ENCODE measurements at regions not wholly inside any gene's neighbourhood (a gene's known extent, or its start where the extent isn't known, plus 50 kb on each side); places are given as distances from the start of the nearest gene placed in this dataset.

DNA sequence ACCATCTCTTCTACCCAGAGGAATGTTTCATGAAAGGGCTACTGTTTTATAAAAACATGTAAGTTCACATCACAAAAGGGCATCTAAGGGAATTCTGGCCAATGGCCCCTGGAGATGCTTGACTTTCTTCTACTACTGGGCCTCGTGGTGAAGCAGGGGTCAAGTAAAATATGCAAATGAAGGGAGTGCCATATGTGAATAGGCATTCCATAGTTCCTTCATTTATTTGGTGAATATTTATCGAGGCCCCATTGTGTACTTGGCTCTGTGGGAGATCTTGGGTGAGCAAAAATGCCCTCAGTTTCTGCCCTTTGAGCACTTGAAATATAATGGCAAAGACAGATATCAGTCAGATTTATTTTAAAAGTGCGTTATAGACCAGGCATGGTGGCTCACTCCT, 101.3 kb upstream of the CACNA2D3 start:
- DNase-seq (no peak), ATAC-seq (no peak)
- TF ChIP-seq CTCF (IDR thresholded peaks at IDR 0.05), result no peak
- no peaks in the 10 kb centered on the region for H3K4me1 ChIP-seq (ENCODE audit: low read depth)
- peaks cover 6% of the 10 kb centered on the region for H3K9me3 ChIP-seq
- intact Hi-C loops (cut with DNase I, micrococcal nuclease), result no loop called here
- H3K36me3 ChIP-seq (ENCODE audit: low read depth), result no peaks in the 10 kb centered on the region
- no peak overlapping the region for H3K4me3 ChIP-seq

- peaks cover 6% of the 10 kb centered on the region for H3K9me3 ChIP-seq
- no peaks in the 10 kb centered on the region for H3K4me1 ChIP-seq (ENCODE audit: low read depth)
- DNase-seq (no peak), ATAC-seq (no peak)
- intact Hi-C loops (cut with DNase I, micrococcal nuclease), result no loop called here
- no peak overlapping the region for H3K4me3 ChIP-seq
- no peak for TF ChIP-seq CTCF (IDR thresholded peaks at IDR 0.05)
- no peaks in the 10 kb centered on the region for H3K36me3 ChIP-seq (ENCODE audit: low read depth)
Measured at GRCh38 chr3:54020436-54020835, 101.9 kb upstream of the CACNA2D3 start.

- Histone ChIP-seq H3K4me1 (ENCODE audit: low read depth) (no peaks in the 10 kb centered on the region), H3K9me3 (peaks cover 6% of the 10 kb centered on the region), H3K36me3 (ENCODE audit: low read depth) (no peaks in the 10 kb centered on the region), H3K4me3 (no peak overlapping the region)
- no peak for TF ChIP-seq CTCF (IDR thresholded peaks at IDR 0.05)
- ATAC-seq (no peak), DNase-seq (no peak)
- intact Hi-C loops (cut with DNase I, micrococcal nuclease), result no loop called here
Measured at GRCh38 chr3:54014067-54014466, 108.3 kb upstream of the CACNA2D3 start.

DNA sequence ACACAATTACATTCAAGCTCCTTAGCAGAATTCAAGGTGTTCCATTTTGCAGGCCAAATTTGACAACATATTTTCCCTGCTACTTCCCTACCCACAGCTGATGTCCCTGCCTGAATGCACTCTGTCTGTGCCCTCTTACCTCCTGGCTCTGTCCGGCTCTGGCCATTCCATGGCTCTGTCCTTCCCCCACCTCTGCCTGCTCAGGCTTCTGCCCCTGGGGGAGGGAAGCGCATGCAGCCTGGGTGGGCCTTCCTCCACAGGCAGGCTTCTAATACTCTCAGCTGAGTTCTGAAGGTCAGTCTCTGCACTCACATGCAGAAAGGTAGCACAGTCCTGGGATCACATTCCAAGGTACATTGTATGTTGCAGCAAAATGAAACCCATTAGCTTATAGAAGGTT, 113.6 kb upstream of the CACNA2D3 start:
- no peak for ATAC-seq
- TF ChIP-seq CTCF (IDR thresholded peaks at IDR 0.05), result no peak
- H3K4me1 ChIP-seq (ENCODE audit: low read depth), result no peaks in the 10 kb centered on the region
- H3K9me3 ChIP-seq, result no peaks in the 10 kb centered on the region
- DNase-seq, result no peak
- no peaks in the 10 kb centered on the region for H3K36me3 ChIP-seq (ENCODE audit: low read depth)
- H3K4me3 ChIP-seq, result no peak overlapping the region
- intact Hi-C loops (cut with DNase I, micrococcal nuclease), result no loop called here

DNA sequence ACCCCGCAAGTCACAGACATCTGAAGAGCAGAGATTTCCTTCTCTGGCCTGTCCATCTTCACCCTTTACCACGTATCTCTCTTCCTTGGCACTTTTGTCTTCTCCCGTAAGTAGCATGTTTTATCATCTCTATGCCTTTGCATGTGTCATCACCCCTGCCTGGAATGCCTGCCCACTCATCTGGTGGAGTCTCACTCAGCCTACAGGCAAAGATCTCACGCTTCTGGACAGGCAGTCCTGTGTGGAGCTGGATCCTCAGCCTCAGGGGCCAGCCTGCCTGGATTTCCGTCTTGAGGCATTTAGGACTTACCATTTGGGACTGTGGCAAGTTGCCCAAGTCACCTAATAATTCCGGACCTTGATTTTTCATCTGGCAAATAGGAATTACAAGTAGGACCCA, 114.3 kb upstream of the CACNA2D3 start:
- DNase-seq, result no peak
- no peaks in the 10 kb centered on the region for H3K36me3 ChIP-seq (ENCODE audit: low read depth)
- no peak for ATAC-seq

More for the DNA sequence above, 114.3 kb upstream of the CACNA2D3 start:
- intact Hi-C loops (cut with DNase I, micrococcal nuclease), result no loop called here
- TF ChIP-seq CTCF (IDR thresholded peaks at IDR 0.05), result no peak
- Histone ChIP-seq H3K4me1 (ENCODE audit: low read depth) (no peaks in the 10 kb centered on the region), H3K9me3 (no peaks in the 10 kb centered on the region), H3K4me3 (no peak overlapping the region)

Data from mucosa of descending colon (tissue), 3 donors.